GM23248 (cell line): ENCODE measurements at regions not wholly inside any gene's neighbourhood (a gene's known extent, or its start where the extent isn't known, plus 50 kb on each side); places are given as distances from the start of the nearest gene placed in this dataset.

ENCODE experiments used
- EZH2 ChIP-seq: fragments of 200-600 bp; sonication (generic); IDR thresholded peaks from 2 replicates; pipeline ENCODE4 v1.6.1; 2018; ENCODE audit warnings: antibody characterized with exemption, mild to moderate bottlenecking; ENCODE audit not compliant: insufficient read depth, poor library complexity, severe bottlenecking
- EZH2phosphoT487 ChIP-seq: fragments of 200-600 bp; sonication (generic); IDR thresholded peaks from 2 replicates; pipeline ENCODE4 v1.6.1; 2018; ENCODE audit warnings: antibody characterized with exemption, moderate library complexity, mild to moderate bottlenecking, low read depth; ENCODE audit not compliant: insufficient read depth

- no peak for TF ChIP-seq EZH2phosphoT487
- no peak for TF ChIP-seq EZH2
These were observed 60.0 kb upstream of the FER start for GRCh38 chr5:108687595-108688200.
